ENCODE measurements at regions not wholly inside any gene's neighbourhood (a gene's known extent, or its start where the extent isn't known, plus 50 kb on each side); places are given as distances from the start of the nearest gene placed in this dataset.

DNA sequence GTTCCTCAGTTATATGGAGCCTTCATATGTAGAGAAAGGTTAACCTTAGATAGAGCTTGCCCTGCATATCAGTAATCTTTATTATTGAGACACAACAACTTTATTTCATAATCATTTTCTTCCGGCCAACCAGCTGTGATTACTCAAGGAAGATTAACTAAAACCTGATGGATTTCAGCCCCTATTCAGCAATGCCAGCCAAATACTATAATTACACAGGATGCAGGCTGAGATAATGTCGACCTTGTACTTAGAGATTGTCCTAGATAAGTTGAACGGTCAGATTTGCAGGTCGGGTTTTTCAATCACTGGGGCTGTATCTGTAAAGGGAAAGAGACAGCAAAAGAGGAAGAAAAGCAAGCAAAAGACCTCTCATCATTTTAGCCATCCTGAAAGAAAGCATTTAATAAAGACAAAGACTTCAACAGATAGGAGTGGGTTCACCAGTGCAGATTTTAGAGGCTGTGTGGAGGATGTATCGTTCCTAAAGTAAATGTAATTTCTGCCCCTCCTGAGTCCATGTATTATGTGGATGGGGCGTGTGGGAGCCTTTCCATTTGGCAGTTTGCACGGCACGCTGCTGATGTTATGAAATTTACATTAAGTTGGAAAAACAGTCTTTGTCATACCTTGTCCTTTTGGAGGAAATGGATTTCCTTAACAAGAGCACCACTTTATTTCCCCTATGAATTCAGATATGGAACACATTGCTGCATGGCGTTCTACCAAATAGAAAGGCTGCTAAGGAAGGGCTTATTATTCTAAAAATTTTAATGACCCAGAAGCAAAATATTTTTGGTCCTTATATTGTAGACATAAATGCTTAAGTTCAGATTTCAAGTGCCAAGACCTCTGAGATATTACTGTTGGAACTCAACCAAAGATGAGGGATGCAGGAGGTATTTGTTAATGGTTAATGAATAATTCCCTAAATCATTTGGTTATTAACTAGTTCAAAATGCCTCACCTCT is 496.7 kb downstream of the SPRY1 start:
- DNase-seq = peak; percentile 30

DNA sequence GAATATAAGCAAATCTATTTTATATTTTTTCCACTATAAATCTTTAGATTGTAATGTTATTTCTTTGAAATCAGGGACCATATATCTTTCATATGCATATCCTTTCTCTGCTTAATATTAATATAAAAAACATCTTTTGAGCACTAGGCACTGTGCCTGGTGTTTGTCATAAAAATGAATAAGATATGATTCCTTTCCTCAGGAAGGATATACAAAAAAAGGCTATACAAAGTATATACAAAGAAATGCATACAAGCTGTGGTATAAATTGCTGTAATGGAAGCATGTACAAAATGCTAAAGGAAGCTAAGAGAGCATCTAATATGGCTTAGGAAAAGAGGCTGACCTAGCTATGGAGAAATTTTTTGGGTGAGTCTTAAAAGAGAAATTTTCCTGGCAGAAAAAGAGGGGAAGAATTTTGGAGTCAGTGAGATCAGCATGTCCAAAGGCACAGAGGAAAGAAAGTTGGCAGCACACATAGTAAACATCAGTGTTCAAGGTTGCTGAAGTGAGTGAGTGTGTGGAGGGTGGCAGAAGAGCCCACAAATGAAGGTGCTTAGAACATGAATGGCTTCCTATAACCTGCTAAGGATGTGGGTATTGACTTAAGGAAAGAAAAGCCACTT is 500.0 kb downstream of the SPRY1 start:
- no peak for DNase-seq

DNA sequence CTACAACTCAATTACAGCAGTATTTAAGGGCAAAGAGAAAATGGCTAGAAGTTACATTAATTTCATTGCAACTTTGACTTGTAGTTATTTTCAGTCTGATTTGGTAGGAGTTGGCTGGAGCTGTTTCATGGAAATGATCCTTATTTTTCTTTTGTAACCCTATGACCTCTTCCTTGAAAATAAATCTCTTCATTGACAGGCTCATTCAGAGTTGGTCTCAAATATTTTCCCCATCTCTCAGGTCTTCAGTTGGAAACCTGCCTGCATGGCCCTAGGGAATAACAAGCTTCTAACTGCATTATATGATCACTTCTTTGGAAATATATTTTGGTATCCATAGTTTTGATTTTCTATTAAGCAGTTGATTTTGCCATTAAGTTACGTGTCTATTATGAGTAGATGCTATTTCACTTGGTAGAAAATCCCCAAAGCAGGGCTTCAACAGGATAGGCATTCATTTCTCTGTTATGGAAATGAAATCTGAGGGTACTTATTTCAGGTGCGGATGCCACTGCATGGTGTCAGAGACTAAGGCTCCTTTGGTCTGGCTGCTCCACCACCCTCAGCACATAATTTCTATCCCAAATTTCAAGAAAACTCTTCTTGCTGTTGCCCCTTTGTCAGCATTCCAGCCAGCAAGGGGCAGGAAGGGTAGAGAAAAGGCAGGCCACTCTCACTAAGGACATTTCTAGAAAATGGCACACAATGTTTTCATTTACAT is 502.5 kb downstream of the SPRY1 start:
- DNase-seq = no peak

DNA sequence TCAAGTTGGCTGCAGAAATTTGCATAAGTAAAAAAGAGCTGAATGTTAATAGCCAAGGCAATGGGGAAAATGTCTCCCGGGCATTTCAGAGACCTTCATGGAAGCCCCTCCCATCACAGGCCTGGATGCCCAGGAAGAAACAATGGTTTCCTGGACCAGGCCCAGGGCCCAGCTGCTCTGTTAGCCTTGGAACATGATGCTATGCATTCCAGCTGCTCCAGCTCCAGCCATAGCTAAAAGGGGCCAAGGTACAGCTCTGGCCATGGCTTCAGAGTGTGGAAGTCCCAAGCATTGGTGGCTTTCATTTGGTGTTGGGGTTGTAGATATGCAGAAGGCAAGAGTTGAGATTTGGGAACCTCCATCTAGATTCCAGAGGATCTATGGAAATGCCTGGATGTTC is 508.3 kb downstream of the SPRY1 start:
- no peak for DNase-seq

DNA sequence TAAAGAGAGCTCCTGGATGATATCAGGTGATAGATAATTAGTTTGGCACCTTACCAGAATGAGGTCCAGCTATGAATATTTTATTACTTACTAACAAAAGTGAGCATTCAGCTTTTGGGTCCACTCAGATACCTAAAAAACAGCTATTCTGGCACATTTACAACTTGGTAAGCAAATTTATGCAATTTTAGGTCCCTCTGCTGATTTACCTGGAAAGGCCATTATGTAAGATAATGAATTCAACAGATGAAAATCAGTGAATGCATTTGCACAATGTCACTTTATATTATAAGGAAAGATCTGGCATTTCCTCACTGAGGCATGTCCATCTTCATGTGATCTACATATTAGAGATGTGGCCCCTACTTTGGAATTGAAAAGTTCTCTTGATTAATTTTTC is 517.0 kb downstream of the SPRY1 start:
- no peak for DNase-seq

DNA sequence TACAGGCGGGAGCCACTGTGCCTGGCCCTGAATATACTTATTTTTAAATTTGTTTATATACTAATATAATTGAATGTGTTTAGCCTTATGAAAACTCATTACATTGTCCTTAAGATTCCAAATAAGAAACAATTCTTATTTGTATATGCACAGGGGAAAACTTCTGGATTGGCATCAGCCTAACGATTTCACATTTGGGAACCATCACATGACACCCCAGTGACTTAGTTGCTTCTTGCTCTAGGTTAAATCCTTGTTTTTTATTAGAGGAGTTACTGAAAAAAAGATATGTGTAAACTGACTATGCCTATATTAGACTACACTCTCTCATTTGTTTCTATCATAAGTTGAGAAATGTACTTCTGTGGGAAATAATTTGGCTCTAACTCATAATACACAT is 520.2 kb downstream of the SPRY1 start:
- DNase-seq = no peak

DNA sequence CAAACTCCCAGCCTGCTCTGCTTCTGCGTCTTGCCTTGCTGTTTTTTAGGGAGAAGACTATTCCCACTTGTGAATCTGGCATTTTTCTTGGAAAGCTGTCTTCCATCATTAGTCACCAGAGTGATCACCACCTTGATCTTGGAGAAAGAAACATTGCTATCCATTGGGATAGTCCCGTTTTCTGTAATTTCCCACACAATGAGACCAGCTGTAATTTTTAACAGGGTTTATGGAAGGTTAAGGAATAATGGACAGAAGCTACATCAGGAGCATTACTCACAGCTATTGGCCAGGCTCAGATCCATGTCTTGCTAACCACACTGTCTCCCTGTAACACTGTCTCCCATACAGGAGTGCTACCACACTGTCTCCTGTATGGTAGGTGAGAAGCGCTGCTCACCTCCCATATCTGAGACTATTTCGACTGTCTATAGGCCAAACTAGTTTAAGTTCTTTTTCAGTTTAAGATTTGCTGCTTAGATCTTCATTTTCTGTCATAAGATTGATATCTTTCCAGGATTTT is 523.0 kb downstream of the SPRY1 start:
- DNase-seq = no peak

DNA sequence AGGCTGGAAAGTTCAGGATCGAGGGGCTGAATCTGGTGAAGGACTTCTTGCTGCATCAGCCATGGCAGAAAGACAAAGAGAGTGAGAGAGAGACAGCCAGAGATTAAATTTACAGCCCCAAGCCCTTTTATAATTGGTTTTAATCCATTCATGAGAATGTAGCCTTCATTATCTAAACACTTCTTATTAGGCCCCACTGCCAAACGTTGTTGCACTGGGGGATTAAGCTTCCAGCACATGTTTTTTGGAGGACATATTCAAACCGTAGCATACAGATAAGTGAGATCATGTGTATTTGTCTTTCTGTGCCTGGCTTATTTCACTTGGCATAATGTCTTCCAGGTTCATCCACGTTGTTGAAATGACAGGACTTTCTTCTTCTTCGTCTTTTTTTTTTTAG is 524.7 kb downstream of the SPRY1 start:
- DNase-seq = no peak

DNA sequence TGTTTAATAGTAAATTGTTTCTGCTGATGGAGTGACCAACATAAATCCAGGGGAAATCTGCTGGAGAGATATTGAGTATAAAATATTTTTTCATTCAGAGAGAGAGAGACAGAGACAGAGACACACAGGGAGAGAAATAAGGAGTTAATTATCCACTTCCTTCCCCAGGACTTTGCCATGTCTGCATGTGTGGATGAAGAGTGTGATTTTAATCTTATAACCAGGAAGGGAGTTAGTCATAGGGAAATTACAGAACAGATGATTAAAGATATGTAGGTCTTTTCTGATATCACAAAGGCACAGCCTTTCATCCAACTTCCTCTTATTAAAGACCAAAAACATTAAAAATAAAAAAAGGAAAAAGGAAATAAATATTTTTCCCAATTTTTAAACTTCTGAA is 526.3 kb downstream of the SPRY1 start:
- no peak for DNase-seq

DNA sequence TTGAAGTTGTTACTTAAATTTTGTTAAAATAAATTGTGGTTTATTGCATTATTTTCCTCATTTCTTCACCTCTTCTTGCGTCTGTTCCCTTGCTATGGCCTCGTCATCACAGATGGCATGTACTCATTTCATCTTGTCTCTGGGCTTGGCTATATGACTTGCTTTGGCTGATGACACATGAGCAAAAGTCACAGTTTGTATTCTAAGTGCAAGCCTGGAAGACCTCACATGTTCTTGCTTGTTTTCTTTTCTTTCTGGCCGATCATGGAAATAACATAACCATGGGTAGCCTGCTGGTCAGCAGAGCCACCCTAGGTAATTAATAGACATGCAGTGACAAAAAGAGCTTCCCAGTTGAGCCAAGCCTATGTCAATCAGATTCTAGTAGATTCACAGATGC is 527.9 kb downstream of the SPRY1 start:
- no peak for DNase-seq

DNA sequence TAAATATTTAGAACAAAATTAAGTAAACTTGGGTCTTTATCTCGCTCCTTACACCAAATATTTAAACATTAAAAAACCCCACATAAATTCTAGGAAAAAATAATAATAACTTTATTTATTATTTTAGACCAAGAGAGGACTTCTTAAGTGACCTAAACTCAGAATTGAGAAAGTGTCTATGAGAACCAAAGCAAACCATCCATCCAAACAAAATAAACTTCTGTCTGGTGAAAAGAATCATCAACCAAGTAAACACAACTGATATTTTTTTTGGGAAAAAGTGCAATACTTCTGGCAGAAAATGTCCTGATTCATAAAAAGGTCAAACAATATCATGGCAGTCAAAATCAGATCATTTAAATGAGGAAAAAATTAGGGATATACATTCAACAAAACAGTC is 533.0 kb downstream of the SPRY1 start:
- no peak for DNase-seq

DNA sequence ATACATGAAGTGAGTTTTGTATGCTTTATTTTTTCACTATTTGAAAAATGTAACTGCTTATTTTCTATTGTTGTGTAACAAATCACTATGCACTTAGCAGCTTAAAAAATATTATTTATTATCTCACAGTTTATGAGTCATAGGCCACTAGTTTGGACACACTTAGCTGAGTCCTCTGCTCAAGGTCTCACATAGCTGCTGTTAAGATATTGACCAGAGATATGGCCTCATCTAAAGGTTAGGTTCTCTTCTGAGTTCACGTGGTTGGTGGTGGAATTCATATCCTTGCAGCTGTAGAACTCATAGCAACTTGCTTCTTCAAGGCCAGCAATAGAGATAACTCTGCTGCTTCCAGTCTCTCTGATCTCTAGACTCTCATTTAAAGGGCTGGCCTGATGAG is 534.4 kb downstream of the SPRY1 start:
- DNase-seq = peak; percentile 21

DNA sequence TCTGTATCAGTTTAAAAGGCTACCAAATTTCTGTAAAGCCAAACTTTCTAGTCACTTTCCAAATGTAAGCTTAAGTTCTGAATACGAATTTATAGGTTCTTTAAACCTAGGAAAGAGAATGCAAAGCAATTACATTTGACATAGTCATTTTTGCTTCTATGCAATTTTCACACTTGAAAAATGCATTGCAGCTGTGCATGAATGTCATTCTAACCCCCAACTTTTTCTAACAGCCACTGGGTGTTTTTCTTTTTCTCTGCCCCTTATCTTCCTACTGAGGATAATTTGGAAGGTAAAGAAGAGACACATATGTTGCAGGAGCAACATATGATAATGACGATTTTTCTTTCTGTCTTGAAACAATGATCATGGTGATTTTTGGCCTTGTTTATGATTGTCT is 537.5 kb downstream of the SPRY1 start:
- no peak for DNase-seq

DNA sequence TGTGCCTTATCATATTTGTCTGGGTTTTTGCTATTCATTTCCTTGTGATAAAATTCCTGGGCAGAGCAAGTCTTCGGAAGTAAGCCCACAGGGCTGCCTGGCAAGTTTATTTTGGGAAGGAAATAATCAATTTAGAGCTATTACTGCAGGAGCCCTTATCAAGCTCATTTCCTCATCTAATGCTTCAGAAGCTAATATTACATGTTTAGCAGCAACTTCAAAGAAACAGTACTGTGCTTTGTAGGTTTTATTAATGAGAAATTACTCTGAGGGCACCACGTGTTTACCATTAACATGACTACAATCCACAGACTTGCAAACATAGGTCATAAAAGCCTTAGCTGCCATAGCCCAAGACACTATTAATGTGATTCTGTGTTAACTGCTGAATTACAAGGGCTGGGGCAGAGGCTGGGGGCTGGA is 540.0 kb downstream of the SPRY1 start:
- DNase-seq = no peak

DNA sequence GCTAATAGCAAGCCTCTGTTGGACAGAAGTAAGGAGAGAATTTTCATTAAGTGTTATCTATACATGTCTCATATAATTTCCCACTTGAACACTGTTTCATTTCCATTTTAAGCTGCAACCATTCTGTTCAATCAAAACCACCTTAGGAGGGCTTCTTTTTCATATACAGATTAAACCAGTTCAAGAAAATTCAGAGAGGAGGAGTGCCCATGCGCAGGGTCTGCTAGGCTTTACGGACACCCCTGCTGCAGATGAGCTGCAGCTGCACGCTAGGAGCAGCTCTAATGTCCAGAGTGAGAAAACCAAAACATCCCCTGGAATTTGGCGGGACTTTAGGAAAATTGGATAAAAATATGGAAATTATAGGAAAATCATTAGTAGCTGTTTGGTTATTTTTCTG is 541.0 kb downstream of the SPRY1 start:
- DNase-seq = no peak

DNA sequence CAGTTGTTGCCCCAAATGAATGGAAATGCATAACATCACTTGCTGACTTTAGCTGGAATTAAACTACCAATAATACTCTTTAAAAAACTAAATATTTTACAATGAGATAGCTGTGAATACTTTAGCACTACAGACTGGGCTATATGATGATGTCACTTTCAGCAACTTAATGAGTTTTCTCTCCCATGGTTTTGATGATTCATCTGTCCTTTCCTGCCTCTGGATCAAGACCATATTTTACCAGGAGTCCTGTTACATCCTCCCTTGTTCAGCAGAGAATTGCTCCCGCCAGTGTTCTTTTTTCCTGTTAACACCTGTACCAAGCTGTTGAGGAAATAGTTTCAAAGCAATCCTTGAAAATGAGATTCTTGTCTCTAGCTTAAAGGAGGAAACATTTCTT is 543.0 kb downstream of the SPRY1 start:
- peak; percentile 74 for DNase-seq

DNA sequence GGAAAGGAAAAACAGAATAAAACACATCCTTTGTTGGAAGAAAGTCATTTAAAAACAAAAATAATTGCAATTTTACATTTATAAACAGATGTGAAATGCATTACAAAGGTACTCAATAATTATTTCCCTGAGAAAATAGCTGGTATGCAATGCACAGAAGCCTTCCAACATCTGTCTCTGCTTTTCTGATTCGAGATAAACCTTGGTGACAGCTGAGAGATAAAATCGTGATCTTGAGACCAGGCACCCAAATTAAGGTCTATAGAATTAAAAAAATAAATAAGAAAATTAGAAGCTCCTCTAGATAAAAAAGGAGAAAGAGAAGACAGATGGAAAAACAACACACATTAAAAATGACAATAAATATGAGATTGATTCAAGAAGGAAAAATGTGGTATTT is 544.0 kb downstream of the SPRY1 start:
- no peak for DNase-seq

DNA sequence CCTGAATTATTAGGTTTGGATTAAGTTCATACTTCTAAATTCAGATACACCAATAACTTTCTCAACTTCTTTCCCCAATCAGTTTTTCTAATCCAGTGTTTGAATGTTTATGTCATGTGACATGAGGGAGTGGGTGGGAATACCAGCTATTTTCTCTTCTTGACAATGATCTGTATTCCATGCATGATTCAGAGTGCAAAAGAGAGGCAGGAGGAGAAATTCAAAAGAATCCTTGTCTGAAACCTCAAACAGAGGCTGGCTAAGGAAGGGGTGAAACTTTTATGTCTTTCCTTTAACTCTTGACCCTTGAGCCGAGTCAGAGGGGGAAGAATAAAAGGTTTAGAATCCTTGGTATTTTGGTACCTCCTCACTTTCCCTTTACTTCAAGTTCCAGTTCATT is 544.7 kb downstream of the SPRY1 start:
- DNase-seq = no peak

DNA sequence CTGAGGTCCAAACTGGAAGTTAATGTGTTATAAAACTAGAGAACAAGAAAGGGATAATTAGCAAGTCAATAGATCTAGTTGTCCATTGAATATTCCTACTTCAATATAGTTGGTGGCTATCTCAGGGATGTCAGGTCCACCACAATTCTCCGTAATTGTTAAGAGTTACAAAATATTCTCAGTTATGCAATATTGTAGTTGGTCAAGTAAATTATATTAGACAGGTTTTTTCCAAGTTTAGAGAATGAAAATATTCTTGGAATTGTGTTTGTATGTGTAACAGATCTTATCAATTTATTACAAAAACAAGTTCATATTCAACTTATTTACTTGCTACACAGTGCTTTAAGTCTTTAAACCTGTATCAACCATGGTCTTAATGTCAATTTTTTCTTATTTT is 547.4 kb downstream of the SPRY1 start:
- DNase-seq = no peak

DNA sequence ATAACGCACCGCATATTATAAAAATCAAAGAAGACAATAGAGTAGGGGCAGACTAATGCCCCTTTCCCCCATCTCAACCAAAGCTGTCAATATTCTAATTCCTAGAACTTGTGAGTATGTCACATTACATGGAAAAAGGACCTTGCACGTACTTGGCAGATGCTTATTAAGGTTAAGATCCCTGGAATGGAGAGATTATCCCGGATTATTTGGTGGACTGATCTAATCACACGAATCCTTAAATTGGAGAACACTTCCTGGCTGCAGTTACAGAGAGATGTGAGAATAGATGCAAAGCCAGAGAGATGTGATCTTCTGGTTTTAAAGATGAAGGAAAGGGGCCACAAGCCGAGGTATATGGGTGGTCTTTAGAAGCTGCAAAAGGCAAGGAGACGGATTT is 548.7 kb downstream of the SPRY1 start:
- no peak for DNase-seq

DNA sequence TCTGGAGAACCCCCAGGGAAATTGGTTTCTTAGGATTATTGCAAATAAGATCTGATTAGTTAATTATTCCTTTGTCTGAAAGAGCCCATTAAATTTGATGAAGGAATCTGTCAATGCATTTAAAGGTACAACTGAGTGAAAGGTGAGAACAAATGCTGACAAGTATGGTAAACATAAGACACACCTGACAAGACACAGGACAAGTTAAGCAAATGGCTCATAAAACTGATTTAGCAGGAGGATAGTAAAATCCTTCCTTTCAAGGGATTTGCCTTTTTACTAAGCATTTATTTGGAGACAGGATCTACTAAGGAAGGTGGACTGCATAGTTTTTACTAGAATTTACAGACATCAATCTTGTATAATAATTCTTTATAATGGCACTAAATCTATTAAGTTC is 553.9 kb downstream of the SPRY1 start:
- no peak for DNase-seq

DNA sequence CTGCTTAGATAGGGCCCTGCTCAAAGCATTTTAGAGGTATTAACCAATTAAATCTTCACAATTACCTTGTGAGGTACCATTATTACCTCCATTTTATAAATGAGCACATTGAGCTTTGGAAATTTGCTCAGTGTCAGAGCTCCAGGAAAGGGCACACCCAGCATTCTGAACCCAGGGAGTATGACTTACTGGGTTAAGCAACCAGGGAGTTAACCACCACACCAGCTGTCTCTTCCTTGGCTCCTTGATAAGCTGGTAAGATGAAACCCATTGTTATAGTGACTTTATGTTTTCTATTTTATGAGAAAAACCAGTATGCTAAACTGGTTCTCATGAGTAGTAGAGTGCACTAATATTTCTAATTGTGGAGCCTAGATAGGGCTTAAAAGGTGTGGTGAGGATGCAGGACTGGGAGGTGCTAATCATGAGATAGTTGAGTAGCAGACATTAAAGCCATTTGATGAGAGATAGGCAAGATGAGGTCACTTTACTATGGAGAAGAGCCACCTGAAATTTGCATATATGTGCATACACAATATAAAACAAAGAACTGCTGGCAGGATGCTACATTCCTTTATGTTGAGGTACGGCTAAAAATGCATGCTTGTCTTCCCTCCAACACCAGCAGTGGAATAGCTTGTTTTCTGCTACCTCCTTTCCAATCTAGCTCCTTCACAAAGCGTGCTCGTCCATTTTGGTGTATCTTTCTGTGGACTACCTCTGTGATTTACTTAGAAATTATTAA is 556.1 kb downstream of the SPRY1 start:
- peak; percentile 9 for DNase-seq

DNA sequence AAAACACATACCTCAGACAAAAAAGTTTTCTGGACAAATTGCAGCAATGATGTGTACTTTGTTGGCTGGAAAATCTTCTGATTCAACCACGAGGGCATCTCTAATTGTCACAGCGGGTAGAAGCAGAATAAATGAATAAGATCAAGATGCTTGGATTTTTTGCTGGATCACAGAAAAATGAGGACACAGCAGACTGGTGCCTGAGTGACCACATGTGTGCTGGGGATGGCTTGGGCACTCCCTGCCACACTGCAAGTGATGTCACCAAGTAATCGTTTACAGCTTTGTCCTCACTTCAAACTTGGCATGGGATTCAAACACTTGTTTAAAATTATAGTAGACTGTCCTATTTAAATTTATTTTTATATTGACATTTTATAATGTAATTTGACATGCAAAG is 557.0 kb downstream of the SPRY1 start:
- DNase-seq = no peak
